Kidney epithelial cell (primary cell): ENCODE measurements at regions not wholly inside any gene's neighbourhood (a gene's known extent, or its start where the extent isn't known, plus 50 kb on each side); places are given as distances from the start of the nearest gene placed in this dataset.
"Not testable (repeated sequence)": the region's sequence is repeated elsewhere in the genome, so short reads cannot be mapped to it uniquely, and the experiment has no call there.

ENCODE experiments used
- DNase-seq: peaks from one replicate; pipeline ENCODE4 v3.0.0-alpha.2; 2010; ENCODE audit warnings: low read depth
- H3K27me3 ChIP-seq: 2 replicates; pipeline ENCODE4 v1.6.0; 2011; ENCODE audit warnings: low read length; ENCODE audit not compliant: control insufficient read depth, insufficient read depth
- H3K36me3 ChIP-seq: 2 replicates; pipeline ENCODE4 v1.5.1; 2011; ENCODE audit warnings: low read length; ENCODE audit not compliant: control insufficient read depth, insufficient read depth
- H3K4me3 ChIP-seq: 2 replicates; pipeline ENCODE4 v1.5.1; 2011; ENCODE audit warnings: low read depth, mild to moderate bottlenecking, control low read depth, low read length
- TF ChIP-seq, protein P1 (sequence below): IDR thresholded peaks from 2 replicates; pipeline ENCODE4 v1.5.1; 2011; ENCODE audit warnings: mild to moderate bottlenecking, moderate library complexity, low read length, control low read depth, inconsistent platforms; ENCODE audit not compliant: insufficient read depth, poor library complexity, severe bottlenecking

DNA sequence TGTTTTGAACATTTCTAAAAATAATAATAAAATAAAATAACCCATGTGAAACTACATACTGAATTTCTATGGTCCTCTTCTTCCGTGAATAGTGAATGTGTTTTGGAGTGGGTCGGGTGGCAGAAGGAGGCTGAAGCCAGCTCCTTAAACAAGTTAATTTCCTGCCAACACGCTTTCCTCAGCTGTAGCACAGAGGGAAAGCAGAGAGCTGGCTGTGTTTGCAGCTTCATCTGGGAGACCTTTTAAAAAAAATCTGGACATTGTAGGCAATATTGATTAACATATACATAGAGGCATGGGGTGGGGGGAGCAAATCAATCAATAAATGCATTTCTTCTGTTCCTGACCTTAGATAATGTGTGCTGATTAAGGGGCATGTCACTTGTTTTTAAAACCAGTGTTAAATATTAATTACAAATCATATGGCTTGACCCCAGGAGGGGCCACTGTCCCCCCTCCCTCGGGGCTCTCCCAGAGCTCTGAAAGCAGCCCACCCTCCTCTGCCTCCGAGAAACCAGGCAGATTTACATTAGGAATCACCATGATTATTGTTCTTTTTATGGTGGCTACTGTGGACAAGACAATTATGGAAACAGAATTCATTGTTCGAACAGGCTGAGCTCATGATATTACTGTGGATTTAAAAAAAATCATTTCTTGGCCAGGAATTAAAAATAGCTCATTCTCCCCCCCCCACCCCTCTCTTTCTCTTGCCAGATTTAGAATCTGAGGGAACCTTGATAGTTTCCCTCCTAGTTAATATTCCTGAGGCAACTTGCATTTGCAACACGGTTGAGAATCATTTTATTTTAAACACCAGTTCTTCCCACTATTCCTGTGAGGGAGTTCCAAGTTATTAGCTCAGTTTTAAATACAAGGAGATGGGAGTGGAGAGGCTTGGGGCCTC is 100.5 kb upstream of the CARD11 start:
- Histone ChIP-seq H3K27me3 (peaks cover 6% of the 10 kb centered on the region), H3K36me3 (no peaks in the 10 kb centered on the region), H3K4me3 (no peak overlapping the region)
- TF ChIP-seq, protein P1, sequence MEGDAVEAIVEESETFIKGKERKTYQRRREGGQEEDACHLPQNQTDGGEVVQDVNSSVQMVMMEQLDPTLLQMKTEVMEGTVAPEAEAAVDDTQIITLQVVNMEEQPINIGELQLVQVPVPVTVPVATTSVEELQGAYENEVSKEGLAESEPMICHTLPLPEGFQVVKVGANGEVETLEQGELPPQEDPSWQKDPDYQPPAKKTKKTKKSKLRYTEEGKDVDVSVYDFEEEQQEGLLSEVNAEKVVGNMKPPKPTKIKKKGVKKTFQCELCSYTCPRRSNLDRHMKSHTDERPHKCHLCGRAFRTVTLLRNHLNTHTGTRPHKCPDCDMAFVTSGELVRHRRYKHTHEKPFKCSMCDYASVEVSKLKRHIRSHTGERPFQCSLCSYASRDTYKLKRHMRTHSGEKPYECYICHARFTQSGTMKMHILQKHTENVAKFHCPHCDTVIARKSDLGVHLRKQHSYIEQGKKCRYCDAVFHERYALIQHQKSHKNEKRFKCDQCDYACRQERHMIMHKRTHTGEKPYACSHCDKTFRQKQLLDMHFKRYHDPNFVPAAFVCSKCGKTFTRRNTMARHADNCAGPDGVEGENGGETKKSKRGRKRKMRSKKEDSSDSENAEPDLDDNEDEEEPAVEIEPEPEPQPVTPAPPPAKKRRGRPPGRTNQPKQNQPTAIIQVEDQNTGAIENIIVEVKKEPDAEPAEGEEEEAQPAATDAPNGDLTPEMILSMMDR, result no peak
- DNase-seq, result no peak

DNA sequence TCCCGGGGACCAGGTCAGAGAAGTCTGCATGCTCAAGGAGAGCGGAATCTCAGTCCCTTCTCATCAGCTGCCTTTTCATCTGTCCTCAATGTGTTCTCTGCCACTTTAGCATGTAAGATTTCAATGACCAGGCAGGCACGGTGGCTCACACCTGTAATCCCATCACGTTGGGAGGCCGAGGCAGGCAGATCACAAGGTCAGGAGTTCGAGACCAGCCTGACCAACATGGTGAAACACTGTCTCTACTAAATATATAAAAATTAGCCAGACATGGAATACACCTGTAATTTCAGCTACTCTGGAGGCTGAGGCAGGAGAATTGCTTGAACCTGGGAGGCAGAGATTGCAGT is 101.1 kb upstream of the CARD11 start:
- not testable (repeated sequence) for H3K36me3 ChIP-seq

DNA sequence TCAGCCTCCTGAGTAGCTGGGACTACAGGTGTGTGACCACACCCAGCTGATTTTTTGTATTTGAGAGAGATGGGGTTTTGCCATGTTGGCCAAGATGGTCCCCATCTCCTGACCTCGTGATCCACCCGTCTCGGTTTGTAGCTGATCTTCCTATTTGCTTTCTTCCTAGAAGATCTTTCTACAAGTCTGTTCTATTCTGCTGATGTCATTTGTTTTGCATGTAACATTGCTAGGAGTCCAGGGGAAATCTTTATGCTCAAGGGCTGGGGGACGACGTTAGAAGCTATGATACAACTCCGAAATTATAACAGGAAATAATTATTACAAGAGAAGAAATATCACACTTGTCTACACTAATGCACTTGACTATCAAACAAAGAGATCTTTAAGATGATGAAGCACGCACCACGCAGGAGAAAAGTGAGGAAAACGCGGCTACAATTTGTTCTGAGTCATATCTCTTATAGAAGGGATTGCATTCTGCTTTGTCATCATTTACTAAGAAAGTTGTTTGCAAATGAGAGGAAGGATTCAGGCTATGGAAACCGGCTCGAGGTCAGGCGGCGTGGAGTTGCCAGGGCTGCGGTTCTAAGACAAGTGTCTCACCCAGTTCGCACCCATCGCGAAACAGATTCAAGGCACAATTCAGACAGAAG is 103.0 kb upstream of the CARD11 start:
- Histone ChIP-seq H3K27me3 (peaks cover 2% of the 10 kb centered on the region), H3K36me3 (no peaks in the 10 kb centered on the region), H3K4me3 (no peak overlapping the region)
- no peak for DNase-seq
- TF ChIP-seq, protein P1, result no peak

More for the DNA sequence above, 101.1 kb upstream of the CARD11 start:
- H3K27me3 ChIP-seq, H3K4me3 ChIP-seq, DNase-seq: not testable (repeated sequence)

DNA sequence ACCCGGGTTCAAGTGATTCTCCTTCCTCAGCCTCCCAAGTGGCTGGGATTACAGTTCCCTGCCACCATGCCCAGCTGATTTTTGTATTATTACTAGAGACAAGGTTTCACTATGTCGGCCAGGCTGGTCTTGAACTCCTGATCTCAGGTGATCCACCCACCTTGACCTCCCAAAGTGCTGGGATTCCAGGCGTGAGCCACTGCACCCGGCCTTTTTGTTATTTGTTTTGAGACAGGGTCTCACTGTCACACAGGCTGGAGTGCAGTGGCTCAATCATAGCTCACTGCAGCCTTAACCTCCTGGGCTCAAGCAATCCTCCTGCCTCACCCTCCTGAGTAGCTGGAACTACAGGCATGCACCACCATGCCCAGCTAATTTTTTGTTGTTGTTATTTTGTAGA is 104.8 kb upstream of the CARD11 start:
- H3K27me3 ChIP-seq, DNase-seq, H3K4me3 ChIP-seq, H3K36me3 ChIP-seq: not testable (repeated sequence)

DNA sequence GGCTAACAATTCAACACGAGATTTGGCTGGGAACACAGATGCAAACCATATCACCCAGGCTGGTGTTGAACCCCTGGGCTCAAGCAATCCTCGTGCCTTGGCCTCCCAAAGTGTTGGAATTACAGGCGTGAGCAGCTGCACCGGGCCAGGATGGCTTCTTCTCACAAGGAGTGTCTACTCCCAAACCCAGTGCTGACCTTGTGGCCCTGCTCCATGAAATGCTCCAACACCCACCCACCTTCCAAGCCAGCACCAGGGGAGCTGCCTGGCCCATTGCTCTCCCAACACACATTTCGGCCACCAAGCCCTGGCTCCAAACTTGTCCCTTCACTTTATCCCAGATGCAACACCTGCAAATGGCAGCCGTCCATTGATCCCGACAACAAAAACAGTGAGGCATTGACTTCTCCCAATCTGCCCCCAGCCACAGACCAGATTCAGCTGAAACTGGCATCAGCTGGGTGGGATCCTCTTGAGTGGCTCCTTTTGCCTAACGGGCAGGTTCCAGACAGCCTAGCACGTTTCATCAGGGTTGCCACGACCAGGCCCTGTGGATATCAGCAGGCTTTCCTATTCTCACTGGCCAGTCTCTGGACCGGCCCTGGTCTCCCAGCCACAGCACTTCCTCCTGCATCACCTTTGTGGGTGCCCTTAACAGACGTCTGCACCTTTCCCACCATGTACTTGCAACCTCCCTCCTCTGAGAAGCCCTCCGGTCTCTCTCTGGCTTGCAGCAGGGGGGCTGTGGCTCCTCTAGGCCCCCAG is 105.7 kb upstream of the CARD11 start:
- TF ChIP-seq, protein P1, result no peak
- Histone ChIP-seq H3K36me3 (no peaks in the 10 kb centered on the region), H3K4me3 (no peak overlapping the region), H3K27me3 (peaks cover 2% of the 10 kb centered on the region)
- no peak for DNase-seq

DNA sequence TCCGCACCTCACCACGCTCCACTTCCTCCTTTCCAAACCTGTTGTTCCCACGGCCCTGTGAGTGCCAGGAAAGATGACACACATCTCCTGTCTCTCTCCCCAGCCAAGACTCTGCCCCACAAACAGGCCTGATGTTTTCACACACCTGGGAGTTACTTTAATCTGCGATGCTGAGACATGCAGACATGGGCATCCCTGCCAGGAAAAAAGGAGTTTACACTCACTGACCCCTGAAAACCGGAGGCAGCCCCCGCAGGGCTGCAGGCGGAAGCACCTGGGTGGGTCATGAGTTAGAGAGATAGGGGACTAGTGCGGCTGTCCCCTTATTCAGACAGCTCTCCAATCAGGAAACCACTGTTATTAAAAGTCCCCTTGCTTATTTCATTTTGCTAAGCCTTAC is 106.4 kb upstream of the CARD11 start:
- Histone ChIP-seq H3K36me3 (no peaks in the 10 kb centered on the region), H3K27me3 (no peaks in the 10 kb centered on the region), H3K4me3 (no peak overlapping the region)
- no peak for DNase-seq
- TF ChIP-seq, protein P1, result no peak
